ENCODE measurements at regions not wholly inside any gene's neighbourhood (a gene's known extent, or its start where the extent isn't known, plus 50 kb on each side); places are given as distances from the start of the nearest gene placed in this dataset.

DNA sequence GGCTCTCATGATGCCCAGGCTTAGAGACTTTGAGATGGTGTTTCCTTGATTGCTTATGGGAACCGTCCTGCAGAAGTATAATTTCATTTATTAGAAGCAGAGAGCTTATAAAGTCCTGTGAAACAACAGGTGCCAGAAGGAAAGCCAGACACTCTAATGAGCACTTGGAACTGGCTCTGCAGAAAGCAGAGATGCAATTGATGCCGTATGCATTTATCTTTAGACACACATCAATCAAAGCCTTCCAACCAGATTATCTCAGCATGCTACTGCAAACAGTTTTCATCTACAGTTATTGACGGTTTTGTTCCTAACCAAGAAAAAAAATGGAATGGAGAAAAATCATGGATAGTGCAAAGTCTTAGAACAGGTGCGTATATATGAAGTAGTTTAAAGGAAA, 371.7 kb upstream of the PRKCQ start:
- TF ChIP-seq POLR2A (IDR thresholded peaks at IDR 0.05; ENCODE audit: low read length) (no peak), GATA1 (IDR thresholded peaks at IDR 0.05; ENCODE audit: low read depth, low read length) (no peak)

All from erythroblast (primary cell).